HepG2 (cell line): ENCODE measurements at regions not wholly inside any gene's neighbourhood (a gene's known extent, or its start where the extent isn't known, plus 50 kb on each side); places are given as distances from the start of the nearest gene placed in this dataset.

Experiments used
- ATAC-seq: fragments of 200-7000 bp; cut with Tn5 transposase; 3 replicates; pipeline ENCODE4 v1.9.1; 2020; ENCODE audit warnings: mild to moderate bottlenecking, moderate library complexity
- BruUV-seq: library from RNA; stranded (reverse); fragments of 400-500 nt; replicated peaks from 2 replicates; lab custom pipeline; 2021; lab: Mats Ljungman, UMichigan
- CTCF ChIA-PET: fragments of 300-600 bp; formaldehyde crosslinking; extraction: SDS; loops from one replicate; lab custom pipeline; 2021; ENCODE audit warnings: low total read pairs, inconsistent platforms, low intra/inter-chr PET ratio; lab: Yijun Ruan, JAX
- POLR2A ChIA-PET: fragments of 350-600 bp; sonication (Branson Sonifier 250); formaldehyde crosslinking; loops from one replicate; lab custom pipeline; 2020; ENCODE audit warnings: antibody characterized with exemption, inconsistent platforms; lab: Yijun Ruan, JAX
- DNase-seq: peaks from one replicate; pipeline ENCODE4 v3.0.0-alpha.2; 2015; ENCODE audit warnings: low spot score
- FAIRE-seq: peaks from 3 replicates; lab custom pipeline; 2011; peaks lifted over from hg19 to GRCh38; lab: Jason Lieb, UNC
- H2AFZ ChIP-seq: one replicate; pipeline ENCODE4 v1.6.1; 2011; ENCODE audit warnings: low read length, inconsistent platforms
- H3K27ac ChIP-seq: fragments of 300-600 bp; 3 replicates; pipeline ENCODE4 v1.8.0; 2011; ENCODE audit warnings: mixed run types, mild to moderate bottlenecking, mixed read lengths, low read length, inconsistent platforms; ENCODE audit not compliant: insufficient read depth; ENCODE audit errors: extremely low read length
- H3K27me3 ChIP-seq, 2 experiments: fragments of 200-600 bp in 1 of 2; 2 replicates in 1 of 2; 3 replicates in 1 of 2; pipeline versions ENCODE4 v1.6.0 to v1.8.0; 2011; ENCODE audit warnings: low read length in 2 of 2, mild to moderate bottlenecking in 2 of 2, moderate library complexity in 2 of 2, inconsistent platforms in 1 of 2; ENCODE audit not compliant: insufficient read depth in 2 of 2, control insufficient read depth in 1 of 2
- H3K36me3 ChIP-seq, 2 experiments: fragments of 200-600 bp in 1 of 2; replicated peaks in 1 of 2; 2 replicates in 1 of 2; 3 replicates in 1 of 2; pipeline versions ENCODE4 v1.5.1 to v1.8.0; 2011; ENCODE audit warnings: low read length in 2 of 2, inconsistent platforms in 1 of 2; ENCODE audit not compliant: insufficient read depth in 2 of 2, control insufficient read depth in 1 of 2
- H3K4me1 ChIP-seq: 2 replicates; pipeline ENCODE4 v1.5.1; 2012; ENCODE audit warnings: low read length, inconsistent platforms; ENCODE audit not compliant: insufficient read depth
- H3K4me2 ChIP-seq: 2 replicates; pipeline ENCODE4 v1.6.0; 2011; ENCODE audit warnings: low read depth, low read length, inconsistent platforms
- H3K4me3 ChIP-seq, 3 experiments: fragments of 200-600 bp in 1 of 3; sonication (generic), shearing (Covaris generic) in 1 of 3; replicated peaks in 1 of 3; 2 replicates each; pipeline ENCODE4 v1.5.1; 2011 to 2016; ENCODE audit warnings: low read length in 3 of 3, inconsistent platforms in 2 of 3, low read depth in 2 of 3, mild to moderate bottlenecking in 2 of 3, control low read depth in 1 of 3, mixed read lengths in 1 of 3; ENCODE audit not compliant: insufficient read depth in 1 of 3
- H3K79me2 ChIP-seq: one replicate; pipeline ENCODE4 v1.6.1; 2011; ENCODE audit warnings: low read length, inconsistent platforms; ENCODE audit not compliant: insufficient read depth
- H3K9ac ChIP-seq: 2 replicates; pipeline ENCODE4 v1.6.0; 2011; ENCODE audit warnings: mild to moderate bottlenecking, low read depth, low read length, inconsistent platforms; ENCODE audit not compliant: insufficient read depth
- H3K9me3 ChIP-seq: 2 replicates; pipeline ENCODE4 v1.5.1; 2012; ENCODE audit warnings: mild to moderate bottlenecking, low read length
- H4K20me1 ChIP-seq: 2 replicates; pipeline ENCODE4 v1.6.0; 2011; ENCODE audit warnings: inconsistent platforms, mild to moderate bottlenecking, low read length, moderate library complexity; ENCODE audit not compliant: insufficient read depth
- ARID3A ChIP-seq: IDR thresholded peaks from 2 replicates; pipeline ENCODE4 v1.6.1; 2012; ENCODE audit warnings: low read depth, low read length, improper control_type of control experiment
- CBX5 ChIP-seq: sonication (generic); formaldehyde crosslinking; IDR thresholded peaks from 2 replicates; pipeline ENCODE4 v1.4.0; 2020; ENCODE audit warnings: missing genetic modification reagents, borderline replicate concordance
- CC2D1A ChIP-seq: sonication (generic); formaldehyde crosslinking; IDR thresholded peaks from 2 replicates; pipeline ENCODE4 v1.8.1; 2023; ENCODE audit warnings: mild to moderate bottlenecking, missing genetic modification reagents
- DRAP1 ChIP-seq: IDR thresholded peaks from 2 replicates; pipeline ENCODE4 v1.6.1; 2016; ENCODE audit warnings: missing genetic modification reagents, missing compliant biosample characterization
- GPN1 ChIP-seq: sonication (generic); formaldehyde crosslinking; IDR thresholded peaks from 2 replicates; pipeline ENCODE4 v1.5.1; 2020; ENCODE audit warnings: missing genetic modification reagents, borderline replicate concordance
- IKZF5 ChIP-seq: IDR thresholded peaks from 2 replicates; pipeline ENCODE4 v1.6.1; 2018; ENCODE audit warnings: missing genetic modification reagents, mild to moderate bottlenecking, missing compliant biosample characterization
- PAXIP1 ChIP-seq: sonication (generic); formaldehyde crosslinking; conservative IDR thresholded peaks from 2 replicates; pipeline ENCODE4 v1.4.0; 2020; ENCODE audit warnings: mild to moderate bottlenecking, missing genetic modification reagents, moderate library complexity
- SMAD3 ChIP-seq: sonication (generic); formaldehyde crosslinking; IDR thresholded peaks from 2 replicates; pipeline ENCODE4 v1.4.0; 2020; ENCODE audit warnings: missing genetic modification reagents
- SMC3 ChIP-seq: IDR thresholded peaks from 2 replicates; pipeline ENCODE4 v1.6.1; 2011; ENCODE audit warnings: low read length, improper control_type of control experiment
- SMYD3 ChIP-seq: sonication (generic); formaldehyde crosslinking; IDR thresholded peaks from 2 replicates; pipeline ENCODE4 v1.8.1; 2023; ENCODE audit warnings: mild to moderate bottlenecking, missing genetic modification reagents
- ZBTB8A ChIP-seq: sonication (generic); formaldehyde crosslinking; IDR thresholded peaks from 2 replicates; pipeline ENCODE4 v1.4.0; 2020; ENCODE audit warnings: mild to moderate bottlenecking, low read depth, missing genetic modification reagents, borderline replicate concordance
- ZNF138 ChIP-seq: sonication (generic); formaldehyde crosslinking; IDR thresholded peaks from 2 replicates; pipeline ENCODE4 v1.5.0; 2020; ENCODE audit warnings: mild to moderate bottlenecking, low read depth, missing genetic modification reagents
- ZNF276 ChIP-seq: sonication (generic); formaldehyde crosslinking; IDR thresholded peaks from 2 replicates; pipeline ENCODE4 v1.4.0; 2020; ENCODE audit warnings: mild to moderate bottlenecking, low read depth, missing genetic modification reagents
- ZNF383 ChIP-seq: sonication (generic); formaldehyde crosslinking; IDR thresholded peaks from 2 replicates; pipeline ENCODE4 v1.4.0; 2020; ENCODE audit warnings: missing genetic modification reagents, mild to moderate bottlenecking, borderline replicate concordance
- ZNF496 ChIP-seq: sonication (generic); formaldehyde crosslinking; IDR thresholded peaks from 2 replicates; pipeline ENCODE4 v1.8.1; 2023; ENCODE audit warnings: mild to moderate bottlenecking, moderate library complexity, missing genetic modification reagents; ENCODE audit not compliant: insufficient replicate concordance
- ZNF737 ChIP-seq: sonication (generic); formaldehyde crosslinking; IDR thresholded peaks from 2 replicates; pipeline ENCODE4 v1.5.0; 2020; ENCODE audit warnings: missing genetic modification reagents, mild to moderate bottlenecking, borderline replicate concordance
- WGBS: methylation state at CpG from one replicate; pipeline ENCODE4 v1.1.6; 2017; ENCODE audit warnings: low lambda C conversion rate; 5-methylcytosine and 5-hydroxymethylcytosine counted together
- in situ Hi-C: cut with HindIII; loops from 2 replicates; pipeline ENCODE4 v1.10.0; 2017; ENCODE audit warnings: low pct_unique_long_range_greater_than_20kb; ENCODE audit not compliant: extremely low pct_ligation_motif_present
- intact Hi-C: fragments of 100-400 bp; cut with micrococcal nuclease; formaldehyde crosslinking; loops from one replicate; pipeline ENCODE4 v1.10.0; 2022; ENCODE audit not compliant: unreplicated experiment

DNA sequence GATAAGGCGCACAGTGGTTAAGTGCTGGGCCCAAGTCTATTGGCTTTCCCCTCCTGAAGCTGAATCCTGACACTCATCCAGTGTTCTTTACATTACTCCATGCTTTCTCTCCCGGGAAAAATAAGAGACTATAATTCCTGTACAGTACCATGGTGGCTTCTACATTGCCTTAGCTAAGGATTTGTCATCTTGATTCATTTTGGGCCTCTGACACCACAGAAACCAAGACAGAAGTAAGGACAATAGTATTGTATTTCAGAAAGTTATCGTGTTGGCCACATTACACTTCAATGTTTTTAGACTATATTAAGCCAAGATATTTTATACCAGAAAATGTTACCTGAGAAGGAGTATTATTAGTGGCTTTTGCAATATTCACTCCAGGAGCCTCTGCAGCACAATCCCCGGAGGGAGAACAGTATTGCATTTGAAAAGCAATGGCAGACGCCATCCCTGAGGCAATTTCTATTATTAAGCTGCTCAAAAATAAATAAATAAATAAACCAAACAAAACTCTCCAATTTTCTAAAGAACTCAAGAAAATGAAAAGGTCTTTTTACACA lies 267.9 kb downstream of the ENC1 start:
- TF ChIP-seq ZNF496 (no peak), DRAP1 (CRISPR knock-in tag) (no peak), ZNF383 (no peak), ARID3A (no peak), ZNF138 (CRISPR knock-in tag) (no peak), SMAD3 (no peak), SMYD3 (CRISPR knock-in tag) (no peak), CBX5 (CRISPR knock-in tag) (no peak), SMC3 (no peak), CC2D1A (CRISPR knock-in tag) (no peak), IKZF5 (CRISPR knock-in tag) (no peak), PAXIP1 (CRISPR knock-in tag) (no peak), GPN1 (CRISPR knock-in tag) (no peak), ZNF276 (CRISPR knock-in tag) (no peak), ZNF737 (CRISPR knock-in tag) (no peak), ZBTB8A (CRISPR knock-in tag) (no peak)
- Histone ChIP-seq H4K20me1 (no peaks in the 10 kb centered on the region), H3K4me1 (0 out of 2 replicates have a peak, but pooled peaks cover 6% of the 10 kb centered on the region), H2AFZ (no peak overlapping the region), H3K36me3 (no peaks in the 10 kb centered on the region), H3K27ac (no peak overlapping the region), H3K4me2 (no peak overlapping the region), H3K9me3 (no peaks in the 10 kb centered on the region), H3K4me3 (no peak overlapping the region), H3K9ac (no peak overlapping the region), H3K27me3 (peaks cover 0 to 6% of the 10 kb centered on the region in 2 experiments; a peak in 1 of 5 replicates), H3K79me2 (no peaks in the 10 kb centered on the region)
- in situ Hi-C loops (no loop called here), intact Hi-C loops (no loop called here)
- ChIA-PET CTCF (no interaction called here), POLR2A (no interaction called here)
- 55% methylated on average over 5 of the region's 5 CpGs for WGBS
- no TSS peak for BruUV-seq
- DNase-seq = no peak
- ATAC-seq = no peak
- no peak for FAIRE-seq
